ENCODE measurements at regions not wholly inside any gene's neighbourhood (a gene's known extent, or its start where the extent isn't known, plus 50 kb on each side); places are given as distances from the start of the nearest gene placed in this dataset.

GRCh38 chr1:229075716-229076115 lies 195.2 kb upstream of the RAB4A start:
- Histone ChIP-seq H3K9me3 (no peaks in the 10 kb centered on the region), H3K27ac (no peak overlapping the region), H3K27me3 (no peaks in the 10 kb centered on the region), H3K4me3 (no peak overlapping the region), H3K4me1 (peaks cover 0 to under 1% of the 10 kb centered on the region in 2 donors), H3K36me3 (no peaks in the 10 kb centered on the region)
- TF ChIP-seq, protein P1, sequence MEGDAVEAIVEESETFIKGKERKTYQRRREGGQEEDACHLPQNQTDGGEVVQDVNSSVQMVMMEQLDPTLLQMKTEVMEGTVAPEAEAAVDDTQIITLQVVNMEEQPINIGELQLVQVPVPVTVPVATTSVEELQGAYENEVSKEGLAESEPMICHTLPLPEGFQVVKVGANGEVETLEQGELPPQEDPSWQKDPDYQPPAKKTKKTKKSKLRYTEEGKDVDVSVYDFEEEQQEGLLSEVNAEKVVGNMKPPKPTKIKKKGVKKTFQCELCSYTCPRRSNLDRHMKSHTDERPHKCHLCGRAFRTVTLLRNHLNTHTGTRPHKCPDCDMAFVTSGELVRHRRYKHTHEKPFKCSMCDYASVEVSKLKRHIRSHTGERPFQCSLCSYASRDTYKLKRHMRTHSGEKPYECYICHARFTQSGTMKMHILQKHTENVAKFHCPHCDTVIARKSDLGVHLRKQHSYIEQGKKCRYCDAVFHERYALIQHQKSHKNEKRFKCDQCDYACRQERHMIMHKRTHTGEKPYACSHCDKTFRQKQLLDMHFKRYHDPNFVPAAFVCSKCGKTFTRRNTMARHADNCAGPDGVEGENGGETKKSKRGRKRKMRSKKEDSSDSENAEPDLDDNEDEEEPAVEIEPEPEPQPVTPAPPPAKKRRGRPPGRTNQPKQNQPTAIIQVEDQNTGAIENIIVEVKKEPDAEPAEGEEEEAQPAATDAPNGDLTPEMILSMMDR (IDR thresholded peaks at IDR 0.05), result no peak
- no peak for DNase-seq (ENCODE audit: low spot score)

DNA sequence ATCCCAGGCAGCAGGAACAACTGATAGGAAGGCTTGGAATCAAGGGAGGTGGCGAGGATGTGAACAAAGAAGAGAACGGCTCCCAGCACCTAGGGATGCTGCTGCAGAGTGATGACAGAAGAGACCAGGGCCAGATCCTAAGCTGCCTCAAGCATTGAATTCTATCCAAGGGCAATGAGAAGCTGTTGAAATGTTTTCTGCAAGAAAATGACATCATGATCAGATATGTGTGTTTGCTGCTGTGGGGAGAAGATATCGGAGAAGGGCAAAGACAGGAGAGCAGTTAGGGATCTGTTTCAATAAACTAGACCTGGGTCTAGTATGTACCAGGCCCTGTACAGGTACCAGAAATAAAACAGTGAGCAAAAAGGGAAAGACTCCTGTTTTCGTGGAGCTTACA lies 194.7 kb upstream of the RAB4A start:
- H3K4me3 ChIP-seq, result no peak overlapping the region
- no peaks in the 10 kb centered on the region for H3K27me3 ChIP-seq
- no peaks in the 10 kb centered on the region for H3K36me3 ChIP-seq
- no peaks in the 10 kb centered on the region for H3K4me1 ChIP-seq
- no peaks in the 10 kb centered on the region for H3K9me3 ChIP-seq
- no peak for DNase-seq (ENCODE audit: low spot score)
- TF ChIP-seq, protein P1 (IDR thresholded peaks at IDR 0.05), result no peak
- H3K27ac ChIP-seq, result no peak overlapping the region

- DNase-seq (ENCODE audit: low spot score), result no peak
- H3K9me3 ChIP-seq, result peaks cover 0 to 22% of the 10 kb centered on the region in 2 donors
- H3K4me1 ChIP-seq, result no peaks in the 10 kb centered on the region
- TF ChIP-seq, protein P1 (IDR thresholded peaks at IDR 0.05), result no peak
- no peak overlapping the region for H3K4me3 ChIP-seq
- no peaks in the 10 kb centered on the region for H3K36me3 ChIP-seq
- H3K27me3 ChIP-seq, result no peaks in the 10 kb centered on the region
- H3K27ac ChIP-seq, result no peak overlapping the region
Measured at GRCh38 chr1:229079016-229079595, 191.8 kb upstream of the RAB4A start.

DNA sequence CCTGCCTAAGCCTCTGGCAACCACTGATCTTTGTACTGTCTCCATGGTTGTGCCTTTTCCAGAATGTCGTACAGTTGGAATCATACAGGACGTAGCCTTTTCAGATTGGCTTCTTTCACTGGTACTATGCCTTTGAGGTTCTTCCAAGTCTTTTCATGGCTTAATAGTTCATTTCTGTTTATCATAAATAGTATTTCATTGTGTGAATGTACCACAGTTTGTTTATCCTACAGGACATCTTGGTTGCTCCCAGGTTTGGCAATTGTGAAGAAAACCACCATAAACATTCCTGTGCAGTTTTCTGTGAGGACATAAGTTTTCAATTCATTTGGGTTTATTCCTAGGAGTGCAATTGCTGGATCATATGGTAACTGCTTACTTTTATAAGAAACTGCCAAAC lies 190.6 kb upstream of the RAB4A start:
- H3K36me3 ChIP-seq, result no peaks in the 10 kb centered on the region
- H3K9me3 ChIP-seq, result peaks cover 0 to 22% of the 10 kb centered on the region in 2 donors
- no peak overlapping the region for H3K27ac ChIP-seq
- no peaks in the 10 kb centered on the region for H3K27me3 ChIP-seq
- no peak overlapping the region for H3K4me3 ChIP-seq
- no peaks in the 10 kb centered on the region for H3K4me1 ChIP-seq
- TF ChIP-seq, protein P1 (IDR thresholded peaks at IDR 0.05), result no peak
- no peak for DNase-seq (ENCODE audit: low spot score)

- DNase-seq (ENCODE audit: low spot score), result peak; percentile 26
- TF ChIP-seq, protein P1 (IDR thresholded peaks at IDR 0.05), result no peak
- Histone ChIP-seq H3K4me1 (peaks cover 0 to 11% of the 10 kb centered on the region in 2 donors), H3K27me3 (no peaks in the 10 kb centered on the region), H3K27ac (peak overlapping the region in 1 of 2 donors; percentile 6), H3K36me3 (no peaks in the 10 kb centered on the region), H3K4me3 (no peak overlapping the region), H3K9me3 (peaks cover 0 to 22% of the 10 kb centered on the region in 2 donors)
Measured at GRCh38 chr1:229085291-229085690, 185.6 kb upstream of the RAB4A start.

DNA sequence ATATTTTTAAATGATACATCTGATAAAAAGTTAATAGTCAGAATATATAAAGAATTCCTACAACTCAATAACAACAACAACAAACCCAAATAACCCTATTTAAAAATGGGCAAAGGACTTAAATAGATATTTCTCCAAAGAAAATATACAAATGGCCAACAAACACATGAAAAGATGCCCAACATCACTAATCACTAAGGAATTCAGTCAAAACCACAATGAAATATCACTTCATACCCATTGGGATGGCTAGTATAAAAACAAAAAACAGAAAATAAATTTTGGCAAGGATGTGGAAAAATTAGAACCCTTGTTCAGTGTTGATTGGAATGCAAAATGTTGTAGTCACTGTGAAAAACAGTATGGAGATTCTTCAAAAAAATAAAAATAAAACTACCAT lies 184.8 kb upstream of the RAB4A start:
- Histone ChIP-seq H3K36me3 (no peaks in the 10 kb centered on the region), H3K27me3 (no peaks in the 10 kb centered on the region), H3K4me1 (peaks cover 0 to 11% of the 10 kb centered on the region in 2 donors), H3K4me3 (no peak overlapping the region), H3K27ac (peak overlapping the region in 1 of 2 donors; percentile 6), H3K9me3 (peaks cover 0 to 22% of the 10 kb centered on the region in 2 donors)
- DNase-seq (ENCODE audit: low spot score), result no peak
- TF ChIP-seq, protein P1 (IDR thresholded peaks at IDR 0.05), result no peak
